GM10266 (cell line): ENCODE measurements at regions not wholly inside any gene's neighbourhood (a gene's known extent, or its start where the extent isn't known, plus 50 kb on each side); places are given as distances from the start of the nearest gene placed in this dataset.

ENCODE experiments used
- DNase-seq: peaks from one replicate; pipeline ENCODE4 v3.0.0; 2012; ENCODE audit errors: extremely low spot score
- CTCF ChIP-seq: IDR thresholded peaks from 2 replicates; pipeline ENCODE4 v1.5.1; 2012; ENCODE audit warnings: mild to moderate bottlenecking, low read depth; ENCODE audit not compliant: control insufficient read depth, insufficient read depth; ENCODE audit errors: missing control alignments

GRCh38 chr12:107635139-107635538 lies 50.5 kb upstream of the PWP1 start:
- DNase-seq = no peak
- no peak for TF ChIP-seq CTCF
